Keratinocyte (primary cell): ENCODE measurements at regions not wholly inside any gene's neighbourhood (a gene's known extent, or its start where the extent isn't known, plus 50 kb on each side); places are given as distances from the start of the nearest gene placed in this dataset.

Source experiments
- EZH2 ChIP-seq: IDR thresholded peaks from one replicate; pipeline ENCODE4 v1.6.1; 2012; ENCODE audit warnings: inconsistent platforms, mild to moderate bottlenecking, low read length, moderate library complexity
- TF ChIP-seq, protein P1 (sequence below), 3 experiments: IDR thresholded peaks in 1 of 3; conservative IDR thresholded peaks in 1 of 3; optimal IDR thresholded peaks in 1 of 3; 2 replicates in 2 of 3; 3 replicates in 1 of 3; pipeline versions ENCODE3 to v1.5.1; 2011; ENCODE audit warnings: low read length in 3 of 3, mild to moderate bottlenecking in 3 of 3, moderate library complexity in 2 of 3, control low read depth in 1 of 3, inconsistent platforms in 1 of 3; ENCODE audit not compliant: insufficient read depth in 2 of 3; ENCODE audit errors: extremely low read depth in 1 of 3

- TF ChIP-seq, protein P1, sequence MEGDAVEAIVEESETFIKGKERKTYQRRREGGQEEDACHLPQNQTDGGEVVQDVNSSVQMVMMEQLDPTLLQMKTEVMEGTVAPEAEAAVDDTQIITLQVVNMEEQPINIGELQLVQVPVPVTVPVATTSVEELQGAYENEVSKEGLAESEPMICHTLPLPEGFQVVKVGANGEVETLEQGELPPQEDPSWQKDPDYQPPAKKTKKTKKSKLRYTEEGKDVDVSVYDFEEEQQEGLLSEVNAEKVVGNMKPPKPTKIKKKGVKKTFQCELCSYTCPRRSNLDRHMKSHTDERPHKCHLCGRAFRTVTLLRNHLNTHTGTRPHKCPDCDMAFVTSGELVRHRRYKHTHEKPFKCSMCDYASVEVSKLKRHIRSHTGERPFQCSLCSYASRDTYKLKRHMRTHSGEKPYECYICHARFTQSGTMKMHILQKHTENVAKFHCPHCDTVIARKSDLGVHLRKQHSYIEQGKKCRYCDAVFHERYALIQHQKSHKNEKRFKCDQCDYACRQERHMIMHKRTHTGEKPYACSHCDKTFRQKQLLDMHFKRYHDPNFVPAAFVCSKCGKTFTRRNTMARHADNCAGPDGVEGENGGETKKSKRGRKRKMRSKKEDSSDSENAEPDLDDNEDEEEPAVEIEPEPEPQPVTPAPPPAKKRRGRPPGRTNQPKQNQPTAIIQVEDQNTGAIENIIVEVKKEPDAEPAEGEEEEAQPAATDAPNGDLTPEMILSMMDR (optimal IDR thresholded peaks at IDR 0.05 in 1 of 3, IDR thresholded peaks at IDR 0.05 in 1 of 3, conservative IDR thresholded peaks at IDR 0.05 in 1 of 3; ENCODE audit: extremely low read depth in 1 of 3, insufficient read depth in 2 of 3, low read length in 3 of 3), result no peak
- TF ChIP-seq EZH2, result no peak
These were observed 325.8 kb downstream of the ALG10 start for GRCh38 chr12:34348064-34348463.
